HCT116 (cell line): ENCODE measurements at regions not wholly inside any gene's neighbourhood (a gene's known extent, or its start where the extent isn't known, plus 50 kb on each side); places are given as distances from the start of the nearest gene placed in this dataset.

Experiments
- ATAC-seq: fragments of 200-7000 bp; cut with Tn5 transposase; 2 replicates; pipeline ENCODE4 v1.9.1; 2020; ENCODE audit warnings: mild to moderate bottlenecking, moderate library complexity
- BruUV-seq: library from RNA; stranded (reverse); fragments of 400-500 nt; replicated peaks from 2 replicates; lab custom pipeline; 2021; lab: Mats Ljungman, UMichigan
- CTCF ChIA-PET: fragments of 300-600 bp; sonication (Branson Sonifier 250); formaldehyde crosslinking; loops from one replicate; lab custom pipeline; 2021; ENCODE audit warnings: antibody characterized with exemption; lab: Charles Lee
- POLR2A ChIA-PET: fragments of 300-600, 350-600 bp; sonication (Branson Sonifier 250); formaldehyde crosslinking; loops from one replicate; lab custom pipeline; 2021; ENCODE audit warnings: antibody characterized with exemption; lab: Charles Lee
- RAD21 ChIA-PET, 2 experiments: fragments of 300-600 bp; sonication (Branson Sonifier 250); formaldehyde crosslinking; loops; one replicate each; lab custom pipeline; 2023; ENCODE audit warnings: low total read pairs in 2 of 2; ENCODE audit not compliant: uncharacterized antibody in 2 of 2, unreplicated experiment in 2 of 2, low non-redundant PET in 1 of 2; lab: Charles Lee
- DNase-seq: peaks from one replicate; pipeline ENCODE4 v3.0.0-alpha.2; 2010; ENCODE audit warnings: low read depth, low spot score
- H2AFZ ChIP-seq: fragments of 200-600 bp; shearing (Covaris generic), sonication (generic); 2 replicates; pipeline ENCODE4 v1.6.1; 2017; ENCODE audit warnings: low read depth, mixed run types, mixed read lengths, antibody characterized with exemption, low read length; ENCODE audit not compliant: poor library complexity, severe bottlenecking
- H3K27ac ChIP-seq: 2 replicates; pipeline ENCODE4 v1.5.1; 2012; ENCODE audit warnings: low read depth, low read length
- H3K27me3 ChIP-seq: fragments of 200-600 bp; sonication (generic); 2 replicates; pipeline ENCODE4 v1.6.1; 2016; ENCODE audit warnings: mixed run types, low read length, mixed read lengths; ENCODE audit not compliant: insufficient read depth
- H3K36me3 ChIP-seq, 2 experiments: fragments of 200-500 bp in 1 of 2; fragments of 200-600 bp in 1 of 2; sonication (Bioruptor generic) in 1 of 2; sonication (generic) in 1 of 2; 2 replicates each; pipeline versions ENCODE4 v1.5.1 to v1.6.1; 2014 to 2016; ENCODE audit warnings: low read length in 2 of 2, inconsistent platforms in 1 of 2, mixed read lengths in 1 of 2, mixed run types in 1 of 2; ENCODE audit not compliant: insufficient read depth in 2 of 2, control insufficient read depth in 1 of 2
- H3K4me1 ChIP-seq, 2 experiments: fragments of 200-600 bp in 1 of 2; sonication (generic) in 1 of 2; 2 replicates each; pipeline versions ENCODE4 v1.5.1 to v1.6.1; 2012 to 2017; ENCODE audit warnings: low read length in 2 of 2, inconsistent platforms in 1 of 2, mild to moderate bottlenecking in 1 of 2, mixed read lengths in 1 of 2, mixed run types in 1 of 2, moderate library complexity in 1 of 2; ENCODE audit not compliant: insufficient read depth in 2 of 2, control insufficient read depth in 1 of 2
- H3K4me2 ChIP-seq: fragments of 200-600 bp; sonication (generic); 2 replicates; pipeline ENCODE4 v1.6.1; 2017; ENCODE audit warnings: mixed run types, low read length, mixed read lengths
- H3K4me3 ChIP-seq, 2 experiments: fragments of 200-600 bp in 1 of 2; sonication (generic) in 1 of 2; replicated peaks in 1 of 2; 2 replicates each; pipeline ENCODE4 v1.5.1; 2011 to 2016; ENCODE audit warnings: low read length in 2 of 2, control low read depth in 1 of 2, low read depth in 1 of 2, mild to moderate bottlenecking in 1 of 2, mixed read lengths in 1 of 2, mixed run types in 1 of 2
- H3K79me2 ChIP-seq: fragments of 200-600 bp; sonication (generic); 2 replicates; pipeline ENCODE4 v1.6.1; 2017; ENCODE audit warnings: mild to moderate bottlenecking, mixed run types, low read length, moderate library complexity, mixed read lengths; ENCODE audit not compliant: insufficient read depth
- H3K9ac ChIP-seq: fragments of 200-600 bp; sonication (generic); 2 replicates; pipeline ENCODE4 v1.6.1; 2016; ENCODE audit warnings: low read length, mixed read lengths
- H3K9me2 ChIP-seq: fragments of 200-600 bp; sonication (generic), shearing (Covaris generic); 2 replicates; pipeline ENCODE4 v1.6.1; 2017; ENCODE audit warnings: mixed run types, mild to moderate bottlenecking, moderate library complexity; ENCODE audit not compliant: insufficient read depth
- H3K9me3 ChIP-seq, 2 experiments: fragments of 200-500 bp in 1 of 2; fragments of 200-600 bp in 1 of 2; sonication (Bioruptor generic) in 1 of 2; sonication (generic) in 1 of 2; 2 replicates each; pipeline ENCODE4 v1.6.1; 2014 to 2017; ENCODE audit warnings: low read length in 2 of 2, mixed read lengths in 2 of 2, inconsistent platforms in 1 of 2, low read depth in 1 of 2, mild to moderate bottlenecking in 1 of 2, mixed run types in 1 of 2, moderate library complexity in 1 of 2; ENCODE audit not compliant: control insufficient read depth in 1 of 2, insufficient read depth in 1 of 2
- H4K20me1 ChIP-seq: fragments of 200-600 bp; sonication (generic), shearing (Covaris generic); 2 replicates; pipeline ENCODE4 v1.6.1; 2017; ENCODE audit warnings: mixed run types, mild to moderate bottlenecking, moderate library complexity; ENCODE audit not compliant: insufficient read depth
- CBX3 ChIP-seq: IDR thresholded peaks from 2 replicates; pipeline ENCODE4 v1.6.1; 2012; ENCODE audit warnings: low read depth
- CEBPB ChIP-seq: IDR thresholded peaks from 2 replicates; pipeline ENCODE4 v1.6.1; 2012; ENCODE audit warnings: low read depth
- EGR1 ChIP-seq: IDR thresholded peaks from 2 replicates; pipeline ENCODE4 v1.6.1; 2012; ENCODE audit warnings: low read depth
- EZH2 ChIP-seq: fragments of 200-600 bp; sonication (generic); IDR thresholded peaks from 2 replicates; pipeline ENCODE4 v1.6.1; 2017; ENCODE audit warnings: antibody characterized with exemption, mixed run types
- JUND ChIP-seq: IDR thresholded peaks from 2 replicates; pipeline ENCODE4 v1.6.1; 2012
- SRF ChIP-seq: IDR thresholded peaks from 2 replicates; pipeline ENCODE4 v1.6.1; 2012; ENCODE audit warnings: low read depth
- TCF7L2 ChIP-seq: IDR thresholded peaks from 2 replicates; pipeline ENCODE4 v1.7.0; 2011; ENCODE audit warnings: borderline replicate concordance, inconsistent platforms; ENCODE audit not compliant: insufficient read depth, insufficient read length; ENCODE audit errors: extremely low read depth
- YY1 ChIP-seq: IDR thresholded peaks from 2 replicates; pipeline ENCODE4 v1.6.1; 2011; ENCODE audit warnings: low read length, low read depth, moderate library complexity, mild to moderate bottlenecking; ENCODE audit not compliant: insufficient replicate concordance; ENCODE audit errors: extremely low read depth
- ZFX ChIP-seq: fragments of 450-650 bp; IDR thresholded peaks from 2 replicates; pipeline ENCODE4 v1.6.1; 2017
- intact Hi-C: fragments of 100-400 bp; cut with micrococcal nuclease; formaldehyde crosslinking; loops from 2 replicates; pipeline ENCODE4 v1.10.0; 2022
- TF ChIP-seq, protein P1 (sequence below): IDR thresholded peaks from 2 replicates; pipeline ENCODE4 v1.6.1; 2012
- TF ChIP-seq, protein P2 (sequence below): IDR thresholded peaks from 2 replicates; pipeline ENCODE4 v1.6.1; 2012; ENCODE audit warnings: low read depth

DNA sequence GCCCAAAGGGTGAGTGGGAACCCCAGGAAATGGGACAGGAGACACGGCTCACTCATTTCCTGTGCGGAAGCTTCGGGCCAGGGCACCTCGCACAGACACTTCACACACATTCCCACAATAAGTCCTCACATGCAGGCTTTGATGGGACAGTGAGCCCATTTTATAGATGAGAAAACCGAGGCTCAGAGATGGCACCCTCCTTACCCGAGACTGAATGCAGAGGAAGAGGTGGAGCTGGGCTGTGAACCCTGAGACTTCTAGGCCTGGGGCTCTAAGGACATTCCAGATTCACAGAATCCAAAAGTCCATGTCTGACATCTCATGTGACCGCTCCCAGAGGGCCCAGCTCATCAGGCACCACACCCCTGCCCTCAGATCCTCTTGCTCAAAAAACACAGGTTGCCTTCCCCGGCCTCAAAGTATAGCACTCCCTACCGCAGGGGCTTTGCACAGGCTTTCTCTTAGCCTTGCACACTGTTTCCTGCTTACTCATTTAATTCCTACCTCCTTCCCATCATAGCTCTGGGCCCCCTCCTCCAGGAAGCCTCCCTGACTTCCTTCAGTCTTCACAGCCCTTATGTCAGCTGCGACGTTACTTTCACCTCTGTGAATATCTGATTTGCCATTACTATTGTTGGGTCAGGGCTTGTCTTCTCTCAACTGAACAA is 57.1 kb upstream of the TCF20 start:
- intact Hi-C loops: no loop called here
- Histone ChIP-seq H3K4me1 (peaks cover 8 to 24% of the 10 kb centered on the region in 2 experiments), H3K9ac (no peak overlapping the region), H3K4me2 (no peak overlapping the region), H3K9me2 (no peaks in the 10 kb centered on the region), H3K4me3 (no peak overlapping the region), H3K79me2 (no peaks in the 10 kb centered on the region), H3K36me3 (no peaks in the 10 kb centered on the region), H3K27ac (no peak overlapping the region), H2AFZ (no peak overlapping the region), H3K27me3 (no peaks in the 10 kb centered on the region), H4K20me1 (no peaks in the 10 kb centered on the region), H3K9me3 (no peaks in the 10 kb centered on the region)
- no TSS peak for BruUV-seq
- ChIA-PET RAD21 (no interaction called here), CTCF (no interaction called here), POLR2A (no interaction called here)
- TF ChIP-seq, protein P1, sequence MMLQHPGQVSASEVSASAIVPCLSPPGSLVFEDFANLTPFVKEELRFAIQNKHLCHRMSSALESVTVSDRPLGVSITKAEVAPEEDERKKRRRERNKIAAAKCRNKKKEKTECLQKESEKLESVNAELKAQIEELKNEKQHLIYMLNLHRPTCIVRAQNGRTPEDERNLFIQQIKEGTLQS: no peak
- no peak for TF ChIP-seq ZFX
- TF ChIP-seq, protein P2, sequence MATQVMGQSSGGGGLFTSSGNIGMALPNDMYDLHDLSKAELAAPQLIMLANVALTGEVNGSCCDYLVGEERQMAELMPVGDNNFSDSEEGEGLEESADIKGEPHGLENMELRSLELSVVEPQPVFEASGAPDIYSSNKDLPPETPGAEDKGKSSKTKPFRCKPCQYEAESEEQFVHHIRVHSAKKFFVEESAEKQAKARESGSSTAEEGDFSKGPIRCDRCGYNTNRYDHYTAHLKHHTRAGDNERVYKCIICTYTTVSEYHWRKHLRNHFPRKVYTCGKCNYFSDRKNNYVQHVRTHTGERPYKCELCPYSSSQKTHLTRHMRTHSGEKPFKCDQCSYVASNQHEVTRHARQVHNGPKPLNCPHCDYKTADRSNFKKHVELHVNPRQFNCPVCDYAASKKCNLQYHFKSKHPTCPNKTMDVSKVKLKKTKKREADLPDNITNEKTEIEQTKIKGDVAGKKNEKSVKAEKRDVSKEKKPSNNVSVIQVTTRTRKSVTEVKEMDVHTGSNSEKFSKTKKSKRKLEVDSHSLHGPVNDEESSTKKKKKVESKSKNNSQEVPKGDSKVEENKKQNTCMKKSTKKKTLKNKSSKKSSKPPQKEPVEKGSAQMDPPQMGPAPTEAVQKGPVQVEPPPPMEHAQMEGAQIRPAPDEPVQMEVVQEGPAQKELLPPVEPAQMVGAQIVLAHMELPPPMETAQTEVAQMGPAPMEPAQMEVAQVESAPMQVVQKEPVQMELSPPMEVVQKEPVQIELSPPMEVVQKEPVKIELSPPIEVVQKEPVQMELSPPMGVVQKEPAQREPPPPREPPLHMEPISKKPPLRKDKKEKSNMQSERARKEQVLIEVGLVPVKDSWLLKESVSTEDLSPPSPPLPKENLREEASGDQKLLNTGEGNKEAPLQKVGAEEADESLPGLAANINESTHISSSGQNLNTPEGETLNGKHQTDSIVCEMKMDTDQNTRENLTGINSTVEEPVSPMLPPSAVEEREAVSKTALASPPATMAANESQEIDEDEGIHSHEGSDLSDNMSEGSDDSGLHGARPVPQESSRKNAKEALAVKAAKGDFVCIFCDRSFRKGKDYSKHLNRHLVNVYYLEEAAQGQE: no peak
- TF ChIP-seq TCF7L2: no peak
- TF ChIP-seq YY1: no peak
- TF ChIP-seq EGR1: no peak
- no peak for TF ChIP-seq EZH2
- TF ChIP-seq SRF: no peak
- no peak for TF ChIP-seq JUND
- TF ChIP-seq CEBPB: no peak
- no peak for TF ChIP-seq CBX3
- ATAC-seq: no peak
- no peak for DNase-seq
